Neural cell (in vitro differentiated cells): ENCODE measurements at regions not wholly inside any gene's neighbourhood (a gene's known extent, or its start where the extent isn't known, plus 50 kb on each side); places are given as distances from the start of the nearest gene placed in this dataset.
A peak's percentile ranks its signal among the peaks of the same experiment; 100 is the strongest.

Source experiments
- EP300 ChIP-seq: fragments of 450-650 bp; conservative IDR thresholded peaks from 2 replicates; pipeline ENCODE4 v1.6.1; 2014; ENCODE audit warnings: antibody characterized with exemption, mild to moderate bottlenecking, moderate library complexity; ENCODE audit not compliant: poor library complexity, severe bottlenecking
- EZH2 ChIP-seq: fragments of 200-600, 300-800 bp; shearing (Covaris generic), sonication (generic); IDR thresholded peaks from 2 replicates; pipeline ENCODE4 v1.6.1; 2014; ENCODE audit warnings: antibody characterized with exemption, low read length, borderline replicate concordance, mild to moderate bottlenecking; ENCODE audit not compliant: insufficient read depth, poor library complexity, severe bottlenecking
- MXI1 ChIP-seq: fragments of 450-650 bp; conservative IDR thresholded peaks from 2 replicates; pipeline ENCODE4 v1.6.1; 2014; ENCODE audit warnings: antibody characterized with exemption, mild to moderate bottlenecking; ENCODE audit not compliant: poor library complexity, severe bottlenecking
- POLR2AphosphoS5 ChIP-seq: IDR thresholded peaks from 2 replicates; pipeline ENCODE4 v1.6.1; 2012
- RAD21 ChIP-seq: fragments of 450-650 bp; conservative IDR thresholded peaks from 2 replicates; pipeline ENCODE4 v1.6.1; 2014; ENCODE audit warnings: antibody characterized with exemption, mild to moderate bottlenecking, moderate library complexity
- SMC3 ChIP-seq: fragments of 450-650 bp; conservative IDR thresholded peaks from 2 replicates; pipeline ENCODE4 v1.6.1; 2014; ENCODE audit warnings: antibody characterized with exemption, mild to moderate bottlenecking, moderate library complexity; ENCODE audit not compliant: poor library complexity
- TAF1 ChIP-seq: IDR thresholded peaks from 2 replicates; pipeline ENCODE4 v1.6.1; 2012; ENCODE audit warnings: low read depth
- TF ChIP-seq, protein P1 (sequence below): fragments of 450-650 bp; IDR thresholded peaks from 2 replicates; pipeline ENCODE4 v1.5.1; 2014; ENCODE audit warnings: antibody characterized with exemption, mild to moderate bottlenecking, moderate library complexity; ENCODE audit not compliant: poor library complexity, severe bottlenecking
- TF ChIP-seq, protein P2 (sequence below): IDR thresholded peaks from 2 replicates; pipeline ENCODE4 v1.6.1; 2012; ENCODE audit warnings: borderline replicate concordance

DNA sequence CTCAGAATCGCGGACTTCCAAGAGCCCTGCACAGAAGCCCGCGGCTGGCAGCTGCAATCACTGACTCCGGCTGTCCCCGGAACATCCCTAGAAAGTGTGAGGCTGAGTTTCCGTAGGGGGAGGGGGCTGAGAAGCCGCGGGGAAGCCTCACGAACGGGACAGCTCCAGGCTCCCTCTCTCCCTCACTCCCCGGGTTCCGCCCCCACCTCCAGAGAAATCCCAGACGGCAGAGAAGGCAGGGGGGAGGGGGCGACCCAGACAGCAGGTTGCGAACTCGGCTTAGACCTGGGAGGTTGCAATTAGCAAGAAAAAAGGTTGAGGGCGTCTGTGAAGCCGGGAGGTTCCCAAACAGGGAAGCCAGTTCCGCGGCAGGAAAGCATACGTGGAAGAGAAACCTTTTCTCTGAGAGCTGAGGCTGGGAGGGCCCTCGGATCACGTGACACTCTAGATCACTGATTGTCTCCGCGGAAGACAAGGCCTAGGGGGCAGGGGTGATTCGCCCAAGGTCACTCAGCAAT lies 73.8 kb upstream of the CPLX2 start:
- TF ChIP-seq MXI1 (peak; percentile 30), EZH2 (no peak), SMC3 (peak; percentile 60), RAD21 (peak; percentile 46), TAF1 (peak; percentile 77), EP300 (no peak), POLR2AphosphoS5 (peak; percentile 82)
- TF ChIP-seq, protein P1, sequence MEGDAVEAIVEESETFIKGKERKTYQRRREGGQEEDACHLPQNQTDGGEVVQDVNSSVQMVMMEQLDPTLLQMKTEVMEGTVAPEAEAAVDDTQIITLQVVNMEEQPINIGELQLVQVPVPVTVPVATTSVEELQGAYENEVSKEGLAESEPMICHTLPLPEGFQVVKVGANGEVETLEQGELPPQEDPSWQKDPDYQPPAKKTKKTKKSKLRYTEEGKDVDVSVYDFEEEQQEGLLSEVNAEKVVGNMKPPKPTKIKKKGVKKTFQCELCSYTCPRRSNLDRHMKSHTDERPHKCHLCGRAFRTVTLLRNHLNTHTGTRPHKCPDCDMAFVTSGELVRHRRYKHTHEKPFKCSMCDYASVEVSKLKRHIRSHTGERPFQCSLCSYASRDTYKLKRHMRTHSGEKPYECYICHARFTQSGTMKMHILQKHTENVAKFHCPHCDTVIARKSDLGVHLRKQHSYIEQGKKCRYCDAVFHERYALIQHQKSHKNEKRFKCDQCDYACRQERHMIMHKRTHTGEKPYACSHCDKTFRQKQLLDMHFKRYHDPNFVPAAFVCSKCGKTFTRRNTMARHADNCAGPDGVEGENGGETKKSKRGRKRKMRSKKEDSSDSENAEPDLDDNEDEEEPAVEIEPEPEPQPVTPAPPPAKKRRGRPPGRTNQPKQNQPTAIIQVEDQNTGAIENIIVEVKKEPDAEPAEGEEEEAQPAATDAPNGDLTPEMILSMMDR = peak; percentile 33
- TF ChIP-seq, protein P2, sequence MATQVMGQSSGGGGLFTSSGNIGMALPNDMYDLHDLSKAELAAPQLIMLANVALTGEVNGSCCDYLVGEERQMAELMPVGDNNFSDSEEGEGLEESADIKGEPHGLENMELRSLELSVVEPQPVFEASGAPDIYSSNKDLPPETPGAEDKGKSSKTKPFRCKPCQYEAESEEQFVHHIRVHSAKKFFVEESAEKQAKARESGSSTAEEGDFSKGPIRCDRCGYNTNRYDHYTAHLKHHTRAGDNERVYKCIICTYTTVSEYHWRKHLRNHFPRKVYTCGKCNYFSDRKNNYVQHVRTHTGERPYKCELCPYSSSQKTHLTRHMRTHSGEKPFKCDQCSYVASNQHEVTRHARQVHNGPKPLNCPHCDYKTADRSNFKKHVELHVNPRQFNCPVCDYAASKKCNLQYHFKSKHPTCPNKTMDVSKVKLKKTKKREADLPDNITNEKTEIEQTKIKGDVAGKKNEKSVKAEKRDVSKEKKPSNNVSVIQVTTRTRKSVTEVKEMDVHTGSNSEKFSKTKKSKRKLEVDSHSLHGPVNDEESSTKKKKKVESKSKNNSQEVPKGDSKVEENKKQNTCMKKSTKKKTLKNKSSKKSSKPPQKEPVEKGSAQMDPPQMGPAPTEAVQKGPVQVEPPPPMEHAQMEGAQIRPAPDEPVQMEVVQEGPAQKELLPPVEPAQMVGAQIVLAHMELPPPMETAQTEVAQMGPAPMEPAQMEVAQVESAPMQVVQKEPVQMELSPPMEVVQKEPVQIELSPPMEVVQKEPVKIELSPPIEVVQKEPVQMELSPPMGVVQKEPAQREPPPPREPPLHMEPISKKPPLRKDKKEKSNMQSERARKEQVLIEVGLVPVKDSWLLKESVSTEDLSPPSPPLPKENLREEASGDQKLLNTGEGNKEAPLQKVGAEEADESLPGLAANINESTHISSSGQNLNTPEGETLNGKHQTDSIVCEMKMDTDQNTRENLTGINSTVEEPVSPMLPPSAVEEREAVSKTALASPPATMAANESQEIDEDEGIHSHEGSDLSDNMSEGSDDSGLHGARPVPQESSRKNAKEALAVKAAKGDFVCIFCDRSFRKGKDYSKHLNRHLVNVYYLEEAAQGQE = no peak
